Glutamatergic neuron (in vitro differentiated cells): ENCODE measurements at regions not wholly inside any gene's neighbourhood (a gene's known extent, or its start where the extent isn't known, plus 50 kb on each side); places are given as distances from the start of the nearest gene placed in this dataset.
"Not testable (repeated sequence)": the region's sequence is repeated elsewhere in the genome, so short reads cannot be mapped to it uniquely, and the experiment has no call there.

Source experiments
- DNase-seq: peaks from one replicate; pipeline ENCODE4 v3.0.0; 2022
- H3K27ac Mint-ChIP-seq: one replicate; pipeline ENCODE4 v1.8.0; 2020; ENCODE audit warnings: mild to moderate bottlenecking, mixed read lengths, inconsistent platforms; ENCODE audit not compliant: unreplicated experiment
- H3K27me3 Mint-ChIP-seq: one replicate; pipeline ENCODE4 v1.8.0; 2020; ENCODE audit warnings: mild to moderate bottlenecking, moderate library complexity, mixed read lengths, inconsistent platforms; ENCODE audit not compliant: unreplicated experiment
- H3K36me3 Mint-ChIP-seq: one replicate; pipeline ENCODE4 v1.8.0; 2020; ENCODE audit warnings: mild to moderate bottlenecking, mixed read lengths, inconsistent platforms; ENCODE audit not compliant: unreplicated experiment
- H3K4me1 Mint-ChIP-seq: one replicate; pipeline ENCODE4 v1.8.0; 2020; ENCODE audit warnings: mild to moderate bottlenecking, low read depth, mixed read lengths, inconsistent platforms; ENCODE audit not compliant: unreplicated experiment
- H3K4me3 Mint-ChIP-seq: one replicate; pipeline ENCODE4 v1.8.0; 2020; ENCODE audit warnings: mild to moderate bottlenecking, mixed read lengths, inconsistent platforms; ENCODE audit not compliant: unreplicated experiment
- H3K9me3 Mint-ChIP-seq: one replicate; pipeline ENCODE4 v1.8.0; 2020; ENCODE audit warnings: mild to moderate bottlenecking, moderate library complexity, mixed read lengths, inconsistent platforms; ENCODE audit not compliant: unreplicated experiment
- TF ChIP-seq, protein P1 (sequence below): fragments of 200-600 bp; sonication (generic); IDR thresholded peaks from one replicate; pipeline ENCODE4 v1.5.0; 2021; ENCODE audit not compliant: partially characterized antibody, unreplicated experiment

DNA sequence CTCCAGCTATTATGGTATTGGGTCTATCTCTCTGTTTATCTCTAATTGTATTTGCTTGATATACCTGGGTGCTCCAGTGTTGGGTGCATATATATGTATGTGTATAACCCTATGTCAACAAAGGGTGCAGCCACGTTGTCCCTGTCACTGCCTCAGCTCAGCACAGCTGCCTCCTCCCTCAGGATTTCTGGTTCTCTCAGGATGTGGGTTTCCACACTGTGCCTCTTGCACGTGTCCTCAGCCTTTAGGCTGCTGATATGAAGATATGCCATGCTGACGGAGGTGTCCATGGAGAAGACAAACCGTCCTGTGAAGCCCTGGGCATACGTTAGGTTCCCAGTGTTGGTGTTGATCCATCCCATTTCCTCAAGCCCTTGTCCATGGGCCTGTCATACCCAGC is 791.2 kb downstream of the TMEM121 start:
- Mint-ChIP-seq H3K4me1 (no peaks in the 10 kb centered on the region), H3K27ac (no peak overlapping the region), H3K9me3 (peaks cover 10% of the 10 kb centered on the region), H3K27me3 (peaks cover 3% of the 10 kb centered on the region), H3K4me3 (no peak overlapping the region), H3K36me3 (no peaks in the 10 kb centered on the region)
- DNase-seq, result no peak
- TF ChIP-seq, protein P1, sequence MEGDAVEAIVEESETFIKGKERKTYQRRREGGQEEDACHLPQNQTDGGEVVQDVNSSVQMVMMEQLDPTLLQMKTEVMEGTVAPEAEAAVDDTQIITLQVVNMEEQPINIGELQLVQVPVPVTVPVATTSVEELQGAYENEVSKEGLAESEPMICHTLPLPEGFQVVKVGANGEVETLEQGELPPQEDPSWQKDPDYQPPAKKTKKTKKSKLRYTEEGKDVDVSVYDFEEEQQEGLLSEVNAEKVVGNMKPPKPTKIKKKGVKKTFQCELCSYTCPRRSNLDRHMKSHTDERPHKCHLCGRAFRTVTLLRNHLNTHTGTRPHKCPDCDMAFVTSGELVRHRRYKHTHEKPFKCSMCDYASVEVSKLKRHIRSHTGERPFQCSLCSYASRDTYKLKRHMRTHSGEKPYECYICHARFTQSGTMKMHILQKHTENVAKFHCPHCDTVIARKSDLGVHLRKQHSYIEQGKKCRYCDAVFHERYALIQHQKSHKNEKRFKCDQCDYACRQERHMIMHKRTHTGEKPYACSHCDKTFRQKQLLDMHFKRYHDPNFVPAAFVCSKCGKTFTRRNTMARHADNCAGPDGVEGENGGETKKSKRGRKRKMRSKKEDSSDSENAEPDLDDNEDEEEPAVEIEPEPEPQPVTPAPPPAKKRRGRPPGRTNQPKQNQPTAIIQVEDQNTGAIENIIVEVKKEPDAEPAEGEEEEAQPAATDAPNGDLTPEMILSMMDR, result no peak

DNA sequence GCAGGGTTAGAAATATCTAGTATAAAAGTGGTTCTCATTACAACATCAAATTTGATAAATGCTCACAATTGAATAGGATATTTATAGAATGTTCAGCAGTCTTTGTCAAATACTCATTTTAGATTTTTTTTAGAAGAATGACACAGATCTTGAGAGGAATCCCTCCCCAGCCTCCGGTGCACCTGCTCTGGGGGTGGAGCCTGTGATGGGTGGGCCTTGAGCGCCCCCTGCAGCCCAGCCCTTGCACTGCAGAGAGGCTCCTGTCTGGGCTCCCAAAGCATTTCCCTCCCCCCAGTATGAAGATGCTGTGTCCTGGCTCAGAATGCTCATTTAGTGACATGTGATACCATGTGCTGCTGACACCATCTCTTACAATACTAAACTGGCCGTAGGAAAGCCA is 792.3 kb downstream of the TMEM121 start:
- H3K4me3 Mint-ChIP-seq, result no peak overlapping the region
- no peaks in the 10 kb centered on the region for H3K4me1 Mint-ChIP-seq
- TF ChIP-seq, protein P1, result no peak
- no peak overlapping the region for H3K27ac Mint-ChIP-seq
- peaks cover 2% of the 10 kb centered on the region for H3K27me3 Mint-ChIP-seq
- H3K9me3 Mint-ChIP-seq, result peaks cover 11% of the 10 kb centered on the region
- no peaks in the 10 kb centered on the region for H3K36me3 Mint-ChIP-seq
- DNase-seq, result no peak

DNA sequence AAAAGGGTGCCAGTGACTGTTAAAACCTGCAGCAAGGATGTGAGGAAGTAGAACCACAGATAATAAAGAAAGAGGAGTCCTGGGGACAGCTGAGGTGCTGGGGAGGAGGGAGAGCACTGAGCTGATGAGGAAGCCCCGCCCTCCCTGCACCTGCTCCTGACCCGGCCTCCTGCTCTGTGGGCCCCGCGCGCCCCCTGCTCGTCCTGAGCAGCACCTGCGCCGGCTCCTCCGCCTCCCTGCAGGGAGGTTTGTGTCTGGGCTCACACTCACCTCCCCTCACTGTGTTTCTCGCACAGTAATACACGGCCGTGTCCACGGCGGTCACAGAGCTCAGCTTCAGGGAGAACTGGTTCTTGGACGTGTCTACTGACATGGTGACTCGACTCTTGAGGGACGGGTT is 797.6 kb downstream of the TMEM121 start:
- H3K36me3 Mint-ChIP-seq, result peaks cover 21% of the 10 kb centered on the region
- H3K4me1 Mint-ChIP-seq, DNase-seq, H3K27me3 Mint-ChIP-seq, H3K27ac Mint-ChIP-seq, H3K4me3 Mint-ChIP-seq: not testable (repeated sequence)
- H3K9me3 Mint-ChIP-seq, result peaks cover 31% of the 10 kb centered on the region

DNA sequence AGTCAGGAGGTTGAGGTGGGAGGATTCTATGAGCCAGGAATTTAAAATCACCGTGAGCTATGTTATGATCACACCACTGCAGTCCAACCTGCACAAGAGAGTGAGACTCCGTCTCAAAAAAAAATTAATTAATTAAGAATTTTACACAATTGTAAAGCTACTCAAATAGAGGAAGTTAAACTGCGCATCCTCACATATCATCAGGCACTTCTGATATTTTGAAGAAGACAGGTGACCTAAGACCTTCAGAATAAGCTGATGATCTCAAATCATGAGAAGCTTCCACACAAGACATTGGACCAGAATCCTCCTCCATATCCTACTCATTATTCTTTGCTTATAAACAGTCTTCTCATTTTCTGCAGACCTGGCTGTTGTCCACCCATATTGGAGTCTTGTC is 800.9 kb downstream of the TMEM121 start:
- TF ChIP-seq, protein P1, result no peak
- H3K27ac Mint-ChIP-seq, result no peak overlapping the region
- DNase-seq, result no peak
- peaks cover 35% of the 10 kb centered on the region for H3K36me3 Mint-ChIP-seq
- no peaks in the 10 kb centered on the region for H3K27me3 Mint-ChIP-seq
- peaks cover 40% of the 10 kb centered on the region for H3K9me3 Mint-ChIP-seq
- no peak overlapping the region for H3K4me3 Mint-ChIP-seq
- no peaks in the 10 kb centered on the region for H3K4me1 Mint-ChIP-seq

DNA sequence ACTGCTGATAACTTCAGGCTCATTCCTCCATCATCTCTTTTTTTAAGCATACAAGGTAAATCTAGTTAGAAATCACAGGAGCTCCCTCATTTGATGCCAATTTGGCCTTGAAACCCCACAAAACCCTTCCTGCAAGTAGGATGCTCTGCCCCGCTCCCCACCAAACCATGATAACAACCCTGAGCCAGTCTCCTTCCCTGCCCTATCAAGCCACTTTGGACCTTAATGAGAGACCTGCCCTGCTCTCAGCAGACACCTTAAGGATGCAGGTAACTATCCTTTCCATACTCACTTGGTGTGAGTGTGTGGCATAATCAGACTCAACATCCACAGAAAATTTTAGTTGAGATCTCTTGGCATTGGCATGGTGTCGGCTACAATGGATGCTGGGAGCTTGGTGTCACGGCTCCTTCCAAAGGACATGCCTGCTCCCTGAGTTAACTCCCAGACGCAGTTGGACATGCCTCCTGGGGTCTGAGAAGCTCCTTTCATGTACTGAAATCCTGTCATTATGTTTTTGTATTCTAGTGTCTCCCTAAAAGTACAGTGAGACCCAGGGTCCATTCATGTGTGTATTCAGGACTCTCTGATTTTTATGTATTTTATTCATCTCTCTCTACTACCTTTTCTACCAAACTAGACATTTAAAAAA is 801.4 kb downstream of the TMEM121 start:
- not testable (repeated sequence) for H3K27ac Mint-ChIP-seq, H3K4me1 Mint-ChIP-seq
- H3K9me3 Mint-ChIP-seq, result peaks cover 40% of the 10 kb centered on the region

DNA sequence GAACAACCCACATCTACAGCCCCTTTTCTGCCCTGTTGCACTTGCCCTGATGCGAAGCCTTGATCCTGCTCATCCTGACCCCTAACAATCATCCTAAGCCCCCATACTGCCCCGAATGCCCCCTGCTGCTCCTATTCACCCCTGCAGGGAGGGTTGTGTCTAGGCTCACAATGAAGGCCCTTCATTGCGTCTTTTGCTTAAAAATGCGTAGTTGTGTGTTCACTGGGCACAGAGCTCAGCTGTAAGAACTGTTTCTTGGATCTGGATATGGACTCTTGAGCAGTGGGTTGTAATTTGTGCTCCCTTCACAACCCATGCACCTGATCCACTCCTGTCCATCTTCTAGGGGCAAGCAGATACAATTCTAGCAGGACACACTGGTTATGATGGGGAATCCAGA is 802.9 kb downstream of the TMEM121 start:
- Mint-ChIP-seq H3K36me3 (peaks cover 35% of the 10 kb centered on the region), H3K9me3 (peaks cover 39% of the 10 kb centered on the region)
- not testable (repeated sequence) for H3K4me1 Mint-ChIP-seq

More for the DNA sequence above, 801.4 kb downstream of the TMEM121 start:
- H3K27me3 Mint-ChIP-seq, H3K4me3 Mint-ChIP-seq, DNase-seq: not testable (repeated sequence)
- peaks cover 35% of the 10 kb centered on the region for H3K36me3 Mint-ChIP-seq

DNA sequence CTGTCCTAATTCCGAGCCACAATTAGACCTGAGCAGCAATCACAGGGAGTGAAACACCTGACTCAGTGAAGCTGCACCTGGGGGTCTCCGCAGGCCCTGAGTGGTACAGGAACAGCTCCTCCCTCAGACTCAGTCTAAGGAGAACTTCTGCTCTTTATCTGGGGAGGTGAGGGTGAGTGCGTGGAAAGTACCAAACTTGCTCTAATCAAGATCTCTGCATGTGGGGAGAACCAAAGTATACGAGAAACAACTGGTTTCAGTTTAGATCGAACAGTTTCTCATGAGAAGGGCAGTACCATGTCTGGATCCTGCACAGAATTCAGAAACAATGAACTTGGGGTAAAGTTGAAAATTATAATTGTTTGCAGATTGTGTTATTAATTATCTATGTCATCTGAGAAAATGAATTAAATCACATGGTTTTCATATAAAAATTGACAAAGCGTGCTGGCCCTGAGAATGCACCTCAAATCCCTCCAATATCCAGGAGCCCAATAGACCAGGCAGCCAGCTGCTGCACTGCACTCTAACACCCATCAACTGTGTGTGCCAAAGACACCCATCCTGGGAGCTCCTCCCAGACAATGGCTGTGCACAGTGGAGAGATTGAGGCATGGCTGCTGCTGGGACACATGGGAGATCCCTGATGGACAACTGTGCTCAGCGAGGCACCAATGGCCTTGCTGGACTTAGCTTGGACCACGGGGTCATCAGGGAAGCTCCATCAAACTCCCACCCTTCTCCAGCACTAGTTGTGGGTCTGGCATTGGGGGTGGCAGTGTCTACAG is 803.8 kb downstream of the TMEM121 start:
- not testable (repeated sequence) for H3K4me1 Mint-ChIP-seq, H3K27ac Mint-ChIP-seq, DNase-seq, H3K27me3 Mint-ChIP-seq, H3K4me3 Mint-ChIP-seq
- H3K9me3 Mint-ChIP-seq, result peaks cover 33% of the 10 kb centered on the region
- H3K36me3 Mint-ChIP-seq, result peaks cover 35% of the 10 kb centered on the region

More for the DNA sequence above, 802.9 kb downstream of the TMEM121 start:
- H3K27ac Mint-ChIP-seq, H3K27me3 Mint-ChIP-seq, H3K4me3 Mint-ChIP-seq, DNase-seq: not testable (repeated sequence)

DNA sequence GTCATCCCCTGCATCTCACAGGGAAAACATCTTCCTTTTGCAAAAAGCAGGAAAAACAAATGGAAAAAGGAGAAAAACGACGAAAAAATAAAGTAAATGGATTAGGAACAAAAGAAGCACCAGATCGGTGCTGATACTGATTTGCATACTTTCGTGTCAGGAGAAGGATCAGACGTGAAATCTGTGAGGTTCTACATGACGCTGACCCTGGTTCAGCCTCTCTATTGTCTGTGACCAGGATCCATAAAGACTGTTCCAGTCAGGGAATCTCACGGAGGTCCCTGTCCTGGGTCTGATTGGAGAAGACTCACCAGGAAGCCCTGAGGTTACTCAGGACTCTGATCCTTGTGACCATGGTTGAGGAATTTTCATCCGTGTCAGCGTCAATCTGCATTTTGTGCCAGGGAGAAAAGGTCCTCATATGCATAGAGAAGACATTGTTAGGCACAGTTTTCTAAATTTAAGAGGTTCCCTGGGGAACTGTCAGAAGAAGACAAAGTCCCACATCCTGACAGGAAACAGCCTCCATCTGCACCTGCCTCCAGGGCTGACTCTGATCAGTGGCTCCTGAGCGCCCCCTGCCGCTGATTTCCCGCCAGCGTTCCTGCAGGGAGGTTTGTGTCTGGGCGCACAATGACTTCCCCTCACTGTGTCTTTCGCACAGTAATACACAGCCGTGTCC is 808.2 kb downstream of the TMEM121 start:
- not testable (repeated sequence) for H3K27ac Mint-ChIP-seq, H3K4me3 Mint-ChIP-seq, H3K27me3 Mint-ChIP-seq, DNase-seq, H3K36me3 Mint-ChIP-seq, H3K4me1 Mint-ChIP-seq
- H3K9me3 Mint-ChIP-seq, result peaks cover 11% of the 10 kb centered on the region

DNA sequence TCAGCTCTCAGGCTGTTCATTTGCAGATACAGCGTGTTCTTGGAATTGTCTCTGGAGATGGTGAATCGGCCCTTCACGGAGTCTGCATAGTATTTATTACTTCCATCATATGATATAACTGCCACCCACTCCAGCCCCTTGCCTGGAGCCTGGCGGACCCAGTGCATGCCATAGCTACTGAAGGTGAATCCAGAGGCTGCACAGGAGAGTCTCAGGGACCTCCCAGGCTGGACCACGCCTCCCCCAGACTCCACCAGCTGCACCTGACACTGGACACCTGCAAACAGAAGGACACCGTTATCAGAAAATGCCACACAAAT is 808.7 kb downstream of the TMEM121 start:
- not testable (repeated sequence) for H3K27ac Mint-ChIP-seq, H3K36me3 Mint-ChIP-seq, DNase-seq, H3K4me3 Mint-ChIP-seq, H3K27me3 Mint-ChIP-seq, H3K4me1 Mint-ChIP-seq
- peaks cover 11% of the 10 kb centered on the region for H3K9me3 Mint-ChIP-seq
